PC-3 (cell line): ENCODE measurements at regions not wholly inside any gene's neighbourhood (a gene's known extent, or its start where the extent isn't known, plus 50 kb on each side); places are given as distances from the start of the nearest gene placed in this dataset.
A peak's percentile ranks its signal among the peaks of the same experiment; 100 is the strongest.

ENCODE experiments used
- ATAC-seq: fragments of 200-7000 bp; cut with Tn5 transposase; 2 replicates; pipeline ENCODE4 v1.9.1; 2020; ENCODE audit warnings: mild to moderate bottlenecking, moderate library complexity
- BruUV-seq: library from RNA; stranded (reverse); fragments of 400-500 nt; replicated peaks from 2 replicates; lab custom pipeline; 2021; lab: Mats Ljungman, UMichigan
- CTCF ChIA-PET: fragments of 300-600 bp; sonication (Branson Sonifier 250); formaldehyde crosslinking; loops from one replicate; lab custom pipeline; 2022; ENCODE audit warnings: antibody characterized with exemption; lab: Charles Lee
- POLR2A ChIA-PET: fragments of 300-600 bp; sonication (Branson Sonifier 250); formaldehyde crosslinking; loops from one replicate; lab custom pipeline; 2022; ENCODE audit warnings: antibody characterized with exemption; ENCODE audit not compliant: unreplicated experiment; lab: Charles Lee
- DNase-seq: peaks from one replicate; pipeline ENCODE4 v3.0.0-alpha.2; 2015
- H2AFZ ChIP-seq: fragments of 300-600 bp; sonication (generic); 2 replicates; pipeline ENCODE4 v1.6.0; 2016; ENCODE audit warnings: antibody characterized with exemption, low read length
- H3F3A ChIP-seq: fragments of 300-600 bp; sonication (generic); one replicate; pipeline ENCODE4 v1.6.0; 2017; ENCODE audit warnings: antibody characterized with exemption, low read length, control low read depth, mild to moderate bottlenecking; ENCODE audit not compliant: unreplicated experiment
- H3K27ac ChIP-seq: fragments of 300-600 bp; sonication (generic); 2 replicates; pipeline ENCODE4 v1.5.1; 2016; ENCODE audit warnings: mild to moderate bottlenecking, low read length
- H3K27me3 ChIP-seq: fragments of 300-600 bp; sonication (generic); 2 replicates; pipeline ENCODE4 v1.6.1; 2016; ENCODE audit warnings: low read length, mixed read lengths
- H3K36me3 ChIP-seq: fragments of 300-600 bp; sonication (generic); 2 replicates; pipeline ENCODE4 v1.6.1; 2016; ENCODE audit warnings: low read depth, mixed run types, low read length, mixed read lengths
- H3K4me1 ChIP-seq: fragments of 300-600 bp; sonication (generic); 2 replicates; pipeline ENCODE4 v1.5.1; 2016; ENCODE audit warnings: low read length; ENCODE audit not compliant: insufficient read depth
- H3K4me2 ChIP-seq: fragments of 300-600 bp; sonication (generic); 2 replicates; pipeline ENCODE4 v1.6.0; 2016; ENCODE audit warnings: low read length
- H3K4me3 ChIP-seq: fragments of 300-600 bp; sonication (generic); 2 replicates; pipeline ENCODE4 v1.5.1; 2016; ENCODE audit warnings: mild to moderate bottlenecking, low read length, mixed read lengths
- H3K79me2 ChIP-seq: fragments of 300-600 bp; sonication (generic); 2 replicates; pipeline ENCODE4 v1.6.1; 2017; ENCODE audit warnings: low read length, mixed read lengths
- H3K9ac ChIP-seq: fragments of 300-600 bp; sonication (generic); 2 replicates; pipeline ENCODE4 v1.6.0; 2016; ENCODE audit warnings: mild to moderate bottlenecking, low read length
- H3K9me2 ChIP-seq: fragments of 300-600 bp; sonication (generic); replicated peaks from 2 replicates; pipeline ENCODE4 v1.6.1; 2016; ENCODE audit warnings: mixed run types, low read length, mixed read lengths
- H3K9me3 ChIP-seq: fragments of 300-600 bp; sonication (generic); 2 replicates; pipeline ENCODE4 v1.6.1; 2016; ENCODE audit warnings: low read length, mixed read lengths
- H4K20me1 ChIP-seq: fragments of 300-600 bp; sonication (generic); 2 replicates; pipeline ENCODE4 v1.6.1; 2016; ENCODE audit warnings: low read length, mixed read lengths
- CTCF ChIP-seq: fragments of 300-600 bp; sonication (generic); conservative IDR thresholded peaks from 2 replicates; pipeline ENCODE4 v1.5.1; 2017; ENCODE audit warnings: antibody characterized with exemption, low read depth, mild to moderate bottlenecking, low read length
- EZH2 ChIP-seq: fragments of 300-600 bp; sonication (generic); IDR thresholded peaks from one replicate; pipeline ENCODE4 v1.6.1; 2017; ENCODE audit warnings: antibody characterized with exemption, mild to moderate bottlenecking, low read length; ENCODE audit not compliant: unreplicated experiment
- EZH2phosphoT487 ChIP-seq: fragments of 300-600 bp; sonication (generic); IDR thresholded peaks from 2 replicates; pipeline ENCODE4 v1.6.1; 2018; ENCODE audit warnings: mild to moderate bottlenecking, antibody characterized with exemption, low read length, borderline replicate concordance
- intact Hi-C: fragments of 100-400 bp; cut with micrococcal nuclease; formaldehyde crosslinking; loops from 2 replicates; pipeline ENCODE4 v1.9.0; 2023

- POLR2A ChIA-PET = no interaction called here
- CTCF ChIA-PET = no interaction called here
- no peak overlapping the region for H3K9ac ChIP-seq
- H3K27me3 ChIP-seq = no peaks in the 10 kb centered on the region
- no peaks in the 10 kb centered on the region for H3K4me1 ChIP-seq
- H3K9me3 ChIP-seq = no peaks in the 10 kb centered on the region
- no peak overlapping the region for H3K4me3 ChIP-seq
- ATAC-seq = no peak
- H3K9me2 ChIP-seq = no peaks in the 10 kb centered on the region
- H2AFZ ChIP-seq = no peak overlapping the region
- TF ChIP-seq CTCF (no peak), EZH2phosphoT487 (no peak), EZH2 (no peak)
- H3K79me2 ChIP-seq = no peaks in the 10 kb centered on the region
- no peaks in the 10 kb centered on the region for H4K20me1 ChIP-seq
- intact Hi-C loops = loop anchor here (10.0 kb wide), 1 partner anchor 359 kb away; no protein-coding TSS in a partner anchor
- BruUV-seq = no TSS peak
- no peak overlapping the region for H3K4me2 ChIP-seq
- no peak overlapping the region for H3K27ac ChIP-seq
- no peak for DNase-seq
- no peaks in the 10 kb centered on the region for H3F3A ChIP-seq
- H3K36me3 ChIP-seq = no peaks in the 10 kb centered on the region
Observed at GRCh38 chr18:66344227-66344626, 259.7 kb downstream of the CDH19 start.

- H3K9ac ChIP-seq = no peak overlapping the region
- intact Hi-C loops = loop anchor here (1.0 to 10.0 kb wide), 2 partner anchors 154 to 358 kb away; no protein-coding TSS in a partner anchor
- no peaks in the 10 kb centered on the region for H3K9me2 ChIP-seq
- CTCF ChIA-PET = interaction anchor here (0.5 to 0.7 kb wide), 2 partner anchors 74 to 149 kb away, joined by 3 read pairs; no protein-coding TSS in a partner anchor
- H3K9me3 ChIP-seq = no peaks in the 10 kb centered on the region
- H3K27me3 ChIP-seq = no peaks in the 10 kb centered on the region
- H3F3A ChIP-seq = no peaks in the 10 kb centered on the region
- no peaks in the 10 kb centered on the region for H3K36me3 ChIP-seq
- H3K4me3 ChIP-seq = no peak overlapping the region
- no TSS peak for BruUV-seq
- no peak overlapping the region for H3K4me2 ChIP-seq
- H3K79me2 ChIP-seq = no peaks in the 10 kb centered on the region
- POLR2A ChIA-PET = interaction anchor here (0.7 kb wide), 1 partner anchor 129 kb away, joined by 4 read pairs; no protein-coding TSS in a partner anchor
- ATAC-seq = peak; percentile 55
- TF ChIP-seq CTCF (0 out of 2 replicates have a peak, but pooled peaks have one; percentile 11), EZH2phosphoT487 (no peak)
- H4K20me1 ChIP-seq = no peaks in the 10 kb centered on the region
- DNase-seq = peak; percentile 4
- no peak overlapping the region for H2AFZ ChIP-seq
- no peak overlapping the region for H3K27ac ChIP-seq
- no peaks in the 10 kb centered on the region for H3K4me1 ChIP-seq
Observed at GRCh38 chr18:66342577-66342976, 261.3 kb downstream of the CDH19 start.

- TF ChIP-seq CTCF = no peak
- no peak for TF ChIP-seq EZH2phosphoT487
- TF ChIP-seq EZH2 = no peak
- no peak overlapping the region for H2AFZ ChIP-seq
- no peaks in the 10 kb centered on the region for H3K27me3 ChIP-seq
- intact Hi-C loops = loop anchor here (10.0 kb wide), 1 partner anchor 60 kb away; no protein-coding TSS in a partner anchor
- H4K20me1 ChIP-seq = no peaks in the 10 kb centered on the region
- H3K9ac ChIP-seq = no peak overlapping the region
- DNase-seq (no peak), ATAC-seq (no peak)
- no TSS peak for BruUV-seq
- ChIA-PET CTCF (no interaction called here), POLR2A (no interaction called here)
- no peaks in the 10 kb centered on the region for H3K4me1 ChIP-seq
- no peaks in the 10 kb centered on the region for H3K9me3 ChIP-seq
- no peaks in the 10 kb centered on the region for H3K9me2 ChIP-seq
- H3K4me2 ChIP-seq = no peak overlapping the region
- H3K4me3 ChIP-seq = no peak overlapping the region
- no peak overlapping the region for H3K27ac ChIP-seq
- no peaks in the 10 kb centered on the region for H3K36me3 ChIP-seq
- no peaks in the 10 kb centered on the region for H3K79me2 ChIP-seq
- H3F3A ChIP-seq = no peaks in the 10 kb centered on the region
Observed at GRCh38 chr18:66334534-66334933, 269.4 kb downstream of the CDH19 start.
